HepG2 (cell line): ENCODE measurements at regions not wholly inside any gene's neighbourhood (a gene's known extent, or its start where the extent isn't known, plus 50 kb on each side); places are given as distances from the start of the nearest gene placed in this dataset.

ENCODE experiments used
- CBX5 ChIP-seq: sonication (generic); formaldehyde crosslinking; IDR thresholded peaks from 2 replicates; pipeline ENCODE4 v1.4.0; 2020; ENCODE audit warnings: missing genetic modification reagents, borderline replicate concordance
- CCDC6 ChIP-seq: sonication (generic); formaldehyde crosslinking; IDR thresholded peaks from 2 replicates; pipeline ENCODE4 v1.8.1; 2022; ENCODE audit warnings: mild to moderate bottlenecking, missing genetic modification reagents, moderate library complexity
- HDAC2 ChIP-seq: sonication (generic); formaldehyde crosslinking; IDR thresholded peaks from 2 replicates; pipeline ENCODE4 v1.4.0; 2020; ENCODE audit warnings: missing genetic modification reagents
- HMGXB4 ChIP-seq, 2 experiments: sonication (generic) in 1 of 2; formaldehyde crosslinking in 1 of 2; IDR thresholded peaks; 2 replicates each; pipeline versions ENCODE4 v1.4.0 to v1.6.1; 2018 to 2020; ENCODE audit warnings: missing genetic modification reagents in 2 of 2, borderline replicate concordance in 1 of 2, low read depth in 1 of 2, mild to moderate bottlenecking in 1 of 2, missing biosample characterization in 1 of 2
- KDM5B ChIP-seq: sonication (generic); formaldehyde crosslinking; IDR thresholded peaks from 2 replicates; pipeline ENCODE4 v1.4.0; 2020; ENCODE audit warnings: missing genetic modification reagents, mild to moderate bottlenecking, borderline replicate concordance
- PAF1 ChIP-seq: IDR thresholded peaks from 2 replicates; pipeline ENCODE4 v1.6.1; 2016; ENCODE audit warnings: missing genetic modification reagents, missing compliant biosample characterization
- SIX4 ChIP-seq: sonication (generic); formaldehyde crosslinking; IDR thresholded peaks from 2 replicates; pipeline ENCODE4 v1.4.0; 2020; ENCODE audit warnings: missing genetic modification reagents
- SMAD1 ChIP-seq: sonication (generic); formaldehyde crosslinking; IDR thresholded peaks from 2 replicates; pipeline ENCODE4 v1.4.0; 2020; ENCODE audit warnings: missing genetic modification reagents, low read depth, mild to moderate bottlenecking, borderline replicate concordance
- SMARCE1 ChIP-seq: fragments of 450-650 bp; IDR thresholded peaks from 2 replicates; pipeline ENCODE4 v1.6.1; 2017; ENCODE audit warnings: borderline replicate concordance
- SNRNP70 ChIP-seq: fragments of 200-400 bp; formaldehyde crosslinking; IDR thresholded peaks from 2 replicates; pipeline ENCODE4 v1.6.1; 2017; ENCODE audit warnings: mild to moderate bottlenecking, low read depth, low read length, moderate library complexity
- SOX5 ChIP-seq: IDR thresholded peaks from 2 replicates; pipeline ENCODE4 v1.6.1; 2016; ENCODE audit warnings: borderline replicate concordance
- ZFX ChIP-seq: sonication (generic); formaldehyde crosslinking; IDR thresholded peaks from 2 replicates; pipeline ENCODE4 v1.4.0; 2020; ENCODE audit warnings: mild to moderate bottlenecking, low read depth, missing genetic modification reagents, moderate library complexity
- ZKSCAN8 ChIP-seq: IDR thresholded peaks from 2 replicates; pipeline ENCODE4 v1.6.1; 2016; ENCODE audit warnings: borderline replicate concordance, missing genetic modification reagents, missing compliant biosample characterization
- ZNF136 ChIP-seq: sonication (generic); formaldehyde crosslinking; IDR thresholded peaks from 2 replicates; pipeline ENCODE4 v1.8.1; 2022; ENCODE audit warnings: low read depth, mild to moderate bottlenecking, moderate library complexity, missing genetic modification reagents
- ZNF235 ChIP-seq: sonication (generic); formaldehyde crosslinking; IDR thresholded peaks from 2 replicates; pipeline ENCODE4 v1.8.1; 2023; ENCODE audit warnings: mild to moderate bottlenecking, missing genetic modification reagents, borderline replicate concordance
- ZNF292 ChIP-seq: sonication (generic); formaldehyde crosslinking; IDR thresholded peaks from 2 replicates; pipeline ENCODE4 v1.8.1; 2022; ENCODE audit warnings: mild to moderate bottlenecking, low read depth, missing genetic modification reagents, borderline replicate concordance
- ZNF350 ChIP-seq: sonication (generic); formaldehyde crosslinking; IDR thresholded peaks from 2 replicates; pipeline ENCODE4 v1.4.0; 2020; ENCODE audit warnings: mild to moderate bottlenecking, low read depth, missing genetic modification reagents, borderline replicate concordance
- ZNF562 ChIP-seq: sonication (generic); formaldehyde crosslinking; IDR thresholded peaks from 2 replicates; pipeline ENCODE4 v1.8.0; 2022; ENCODE audit warnings: missing genetic modification reagents, borderline replicate concordance
- ZNF660 ChIP-seq: sonication (generic); formaldehyde crosslinking; IDR thresholded peaks from 2 replicates; pipeline ENCODE4 v1.5.1; 2020; ENCODE audit warnings: mild to moderate bottlenecking, low read depth, missing genetic modification reagents, borderline replicate concordance
- ZNF746 ChIP-seq: sonication (generic); formaldehyde crosslinking; IDR thresholded peaks from 2 replicates; pipeline ENCODE4 v1.8.0; 2022; ENCODE audit warnings: mild to moderate bottlenecking, missing genetic modification reagents
- ZNF883 ChIP-seq: sonication (generic); formaldehyde crosslinking; IDR thresholded peaks from 2 replicates; pipeline ENCODE4 v1.5.1; 2020; ENCODE audit warnings: mild to moderate bottlenecking, missing genetic modification reagents; ENCODE audit errors: not compliant biosample characterization
- ZSCAN22 ChIP-seq: sonication (generic); formaldehyde crosslinking; IDR thresholded peaks from 2 replicates; pipeline ENCODE4 v1.4.0; 2020; ENCODE audit warnings: mild to moderate bottlenecking, missing genetic modification reagents
- TF ChIP-seq, protein P1 (sequence below): sonication (generic); formaldehyde crosslinking; IDR thresholded peaks from 2 replicates; pipeline ENCODE4 v1.4.0; 2020; ENCODE audit warnings: mild to moderate bottlenecking, missing genetic modification reagents
- TF ChIP-seq, protein P2 (sequence below): sonication (generic); formaldehyde crosslinking; IDR thresholded peaks from 2 replicates; pipeline ENCODE4 v1.8.0; 2022; ENCODE audit warnings: mild to moderate bottlenecking, missing genetic modification reagents, moderate library complexity
- TF ChIP-seq, protein P3 (sequence below): IDR thresholded peaks from 2 replicates; pipeline ENCODE4 v1.6.1; 2016; ENCODE audit warnings: missing biosample characterization, missing genetic modification reagents, low read depth

DNA sequence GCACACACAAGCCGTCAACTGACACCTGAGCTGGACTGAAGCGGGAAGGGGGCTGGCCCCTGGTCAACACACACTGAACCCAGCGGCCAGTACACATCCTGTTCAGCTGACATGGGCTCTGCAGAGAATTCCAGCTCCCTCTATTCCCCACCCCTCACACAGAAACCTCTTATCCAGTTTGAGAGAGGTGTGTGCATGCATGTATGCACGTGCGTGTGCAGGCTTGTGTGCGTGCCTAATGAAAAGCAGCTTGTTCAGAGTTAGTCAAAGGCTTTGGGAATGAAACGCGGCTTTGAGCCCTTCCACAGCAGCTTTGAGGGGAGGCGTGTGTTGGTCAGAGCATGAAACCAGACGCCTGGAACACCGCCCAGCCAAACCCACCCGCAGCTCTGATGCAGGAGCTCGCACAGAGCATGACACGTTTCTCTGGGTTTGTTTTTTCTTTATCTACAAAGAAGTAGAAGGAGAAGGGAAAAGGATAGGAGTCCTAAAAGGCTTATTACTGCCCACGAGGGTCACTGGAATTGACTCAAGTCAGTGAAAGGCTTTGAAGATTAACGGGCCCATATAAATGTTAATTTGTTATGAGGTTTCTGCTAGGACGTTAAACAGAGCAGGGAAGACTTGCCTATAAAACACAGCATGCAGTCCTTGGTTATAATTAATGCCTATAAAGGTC is 184.2 kb downstream of the ETS2 start (continued):
- TF ChIP-seq, protein P1, sequence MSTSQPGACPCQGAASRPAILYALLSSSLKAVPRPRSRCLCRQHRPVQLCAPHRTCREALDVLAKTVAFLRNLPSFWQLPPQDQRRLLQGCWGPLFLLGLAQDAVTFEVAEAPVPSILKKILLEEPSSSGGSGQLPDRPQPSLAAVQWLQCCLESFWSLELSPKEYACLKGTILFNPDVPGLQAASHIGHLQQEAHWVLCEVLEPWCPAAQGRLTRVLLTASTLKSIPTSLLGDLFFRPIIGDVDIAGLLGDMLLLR (CRISPR knock-in tag): no peak
- no peak for TF ChIP-seq ZNF883
- TF ChIP-seq HDAC2 (CRISPR knock-in tag): peak; percentile 75
- TF ChIP-seq ZFX (CRISPR knock-in tag): peak; percentile 16; the same call in 1 of the 2 replicates
- no peak; the same call in 1 of the 2 replicates for TF ChIP-seq ZNF350 (CRISPR knock-in tag)
- TF ChIP-seq SOX5 (CRISPR knock-in tag): peak; percentile 88
- peak in 1 of 2 experiments; percentile 56; a peak in 1 of 4 replicates for TF ChIP-seq HMGXB4 (CRISPR knock-in tag; IDR thresholded peaks at IDR 0.05; ENCODE audit: borderline replicate concordance in 1 of 2, low read depth in 1 of 2)
- TF ChIP-seq SMAD1 (CRISPR knock-in tag): no peak
- peak; percentile 30; the same call in 1 of the 2 replicates for TF ChIP-seq CBX5 (CRISPR knock-in tag)
- TF ChIP-seq, protein P2, sequence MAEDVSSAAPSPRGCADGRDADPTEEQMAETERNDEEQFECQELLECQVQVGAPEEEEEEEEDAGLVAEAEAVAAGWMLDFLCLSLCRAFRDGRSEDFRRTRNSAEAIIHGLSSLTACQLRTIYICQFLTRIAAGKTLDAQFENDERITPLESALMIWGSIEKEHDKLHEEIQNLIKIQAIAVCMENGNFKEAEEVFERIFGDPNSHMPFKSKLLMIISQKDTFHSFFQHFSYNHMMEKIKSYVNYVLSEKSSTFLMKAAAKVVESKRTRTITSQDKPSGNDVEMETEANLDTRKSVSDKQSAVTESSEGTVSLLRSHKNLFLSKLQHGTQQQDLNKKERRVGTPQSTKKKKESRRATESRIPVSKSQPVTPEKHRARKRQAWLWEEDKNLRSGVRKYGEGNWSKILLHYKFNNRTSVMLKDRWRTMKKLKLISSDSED: no peak
- peak; percentile 49; the same call in 1 of the 2 replicates for TF ChIP-seq ZNF746 (CRISPR knock-in tag)
- TF ChIP-seq ZKSCAN8 (CRISPR knock-in tag): 0 out of 2 replicates have a peak, but pooled peaks have one; percentile 76
- no peak for TF ChIP-seq SMARCE1
- TF ChIP-seq ZNF136 (CRISPR knock-in tag): peak; percentile 70; the same call in 1 of the 2 replicates
- TF ChIP-seq ZNF660 (CRISPR knock-in tag): no peak
- TF ChIP-seq ZNF562 (CRISPR knock-in tag): no peak
- no peak; the same call in 1 of the 2 replicates for TF ChIP-seq ZSCAN22 (CRISPR knock-in tag)
- 0 out of 2 replicates have a peak, but pooled peaks have one; percentile 28 for TF ChIP-seq CCDC6 (CRISPR knock-in tag)
- no peak for TF ChIP-seq ZNF235
- TF ChIP-seq ZNF292 (CRISPR knock-in tag): peak; percentile 96
- TF ChIP-seq SNRNP70: no peak
- TF ChIP-seq KDM5B (CRISPR knock-in tag): no peak; the same call in 1 of the 2 replicates
- TF ChIP-seq SIX4 (CRISPR knock-in tag): peak; percentile 84; the same call in 1 of the 2 replicates
- TF ChIP-seq PAF1: no peak
- TF ChIP-seq, protein P3, sequence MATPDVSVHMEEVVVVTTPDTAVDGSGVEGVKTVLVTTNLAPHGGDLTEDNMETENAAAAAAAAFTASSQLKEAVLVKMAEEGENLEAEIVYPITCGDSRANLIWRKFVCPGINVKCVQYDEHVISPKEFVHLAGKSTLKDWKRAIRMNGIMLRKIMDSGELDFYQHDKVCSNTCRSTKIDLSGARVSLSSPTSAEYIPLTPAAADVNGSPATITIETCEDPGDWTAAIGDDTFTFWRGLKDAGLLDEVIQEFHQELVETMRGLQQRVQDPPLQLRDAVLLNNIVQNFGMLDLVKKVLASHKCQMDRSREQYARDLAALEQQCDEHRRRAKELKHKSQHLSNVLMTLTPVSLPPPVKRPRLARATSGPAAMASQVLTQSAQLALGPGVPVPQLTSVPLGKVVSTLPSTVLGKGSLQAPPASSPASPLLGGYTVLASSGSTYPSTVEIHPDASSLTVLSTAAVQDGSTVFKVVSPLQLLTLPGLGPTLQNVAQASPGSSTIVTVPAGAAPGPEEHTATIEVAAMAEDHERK (CRISPR knock-in tag): no peak; the same call in 1 of the 2 replicates
